Hepatocyte (in vitro differentiated cells): ENCODE measurements at regions not wholly inside any gene's neighbourhood (a gene's known extent, or its start where the extent isn't known, plus 50 kb on each side); places are given as distances from the start of the nearest gene placed in this dataset.

Experiments
- DNase-seq: peaks from one replicate; pipeline ENCODE4 v3.0.0-alpha.2; 2016; ENCODE audit warnings: low spot score
- H2AFZ ChIP-seq: fragments of 200-600 bp; sonication (generic); 2 replicates; pipeline ENCODE4 v1.6.0; 2016; ENCODE audit warnings: antibody characterized with exemption, mild to moderate bottlenecking
- H3K27ac ChIP-seq: fragments of 200-600 bp; sonication (generic); 2 replicates; pipeline ENCODE4 v1.5.1; 2016; ENCODE audit warnings: mild to moderate bottlenecking
- H3K27me3 ChIP-seq: fragments of 200-600 bp; sonication (generic); 2 replicates; pipeline ENCODE4 v1.6.1; 2016
- H3K36me3 ChIP-seq: fragments of 200-600 bp; sonication (generic); replicated peaks from 2 replicates; pipeline ENCODE4 v1.5.1; 2016; ENCODE audit warnings: low read depth; ENCODE audit not compliant: insufficient read depth
- H3K4me1 ChIP-seq: fragments of 200-600 bp; sonication (generic); 2 replicates; pipeline ENCODE4 v1.5.1; 2016; ENCODE audit warnings: mild to moderate bottlenecking, moderate library complexity; ENCODE audit not compliant: insufficient read depth
- H3K4me2 ChIP-seq: fragments of 200-600 bp; sonication (generic); 2 replicates; pipeline ENCODE4 v1.6.0; 2016
- H3K4me3 ChIP-seq: fragments of 200-600 bp; sonication (generic); 2 replicates; pipeline ENCODE4 v1.5.1; 2016; ENCODE audit warnings: mild to moderate bottlenecking
- H3K79me2 ChIP-seq: fragments of 200-600 bp; sonication (generic); 2 replicates; pipeline ENCODE4 v1.6.0; 2017; ENCODE audit warnings: mild to moderate bottlenecking
- H3K9me2 ChIP-seq: fragments of 200-600 bp; sonication (generic); replicated peaks from 2 replicates; pipeline ENCODE4 v1.6.0; 2017; ENCODE audit warnings: mild to moderate bottlenecking; ENCODE audit not compliant: insufficient read depth
- H3K9me3 ChIP-seq: fragments of 200-600 bp; sonication (generic); 2 replicates; pipeline ENCODE4 v1.5.1; 2016; ENCODE audit warnings: low read depth, mild to moderate bottlenecking
- H4K20me1 ChIP-seq: fragments of 200-600 bp; sonication (generic); 2 replicates; pipeline ENCODE4 v1.6.0; 2016; ENCODE audit warnings: mild to moderate bottlenecking; ENCODE audit not compliant: insufficient read depth, poor library complexity, severe bottlenecking
- EZH2 ChIP-seq: fragments of 200-600 bp; sonication (generic); IDR thresholded peaks from 2 replicates; pipeline ENCODE4 v1.6.1; 2016; ENCODE audit warnings: antibody characterized with exemption, mild to moderate bottlenecking, borderline replicate concordance
- EZH2phosphoT487 ChIP-seq: fragments of 200-600 bp; sonication (generic); IDR thresholded peaks from one replicate; pipeline ENCODE4 v1.6.1; 2018; ENCODE audit warnings: antibody characterized with exemption, mild to moderate bottlenecking, low read depth, moderate library complexity; ENCODE audit not compliant: unreplicated experiment, severe bottlenecking
- WGBS: methylation state at CpG from one replicate; pipeline ENCODE4 v1.1.6; 2016; ENCODE audit warnings: low lambda C conversion rate; ENCODE audit errors: missing lambda C conversion rate; 5-methylcytosine and 5-hydroxymethylcytosine counted together
- TF ChIP-seq, protein P1 (sequence below): fragments of 200-600 bp; sonication (generic); IDR thresholded peaks from 2 replicates; pipeline ENCODE4 v1.5.1; 2016; ENCODE audit warnings: antibody characterized with exemption, mild to moderate bottlenecking; ENCODE audit not compliant: poor library complexity

DNA sequence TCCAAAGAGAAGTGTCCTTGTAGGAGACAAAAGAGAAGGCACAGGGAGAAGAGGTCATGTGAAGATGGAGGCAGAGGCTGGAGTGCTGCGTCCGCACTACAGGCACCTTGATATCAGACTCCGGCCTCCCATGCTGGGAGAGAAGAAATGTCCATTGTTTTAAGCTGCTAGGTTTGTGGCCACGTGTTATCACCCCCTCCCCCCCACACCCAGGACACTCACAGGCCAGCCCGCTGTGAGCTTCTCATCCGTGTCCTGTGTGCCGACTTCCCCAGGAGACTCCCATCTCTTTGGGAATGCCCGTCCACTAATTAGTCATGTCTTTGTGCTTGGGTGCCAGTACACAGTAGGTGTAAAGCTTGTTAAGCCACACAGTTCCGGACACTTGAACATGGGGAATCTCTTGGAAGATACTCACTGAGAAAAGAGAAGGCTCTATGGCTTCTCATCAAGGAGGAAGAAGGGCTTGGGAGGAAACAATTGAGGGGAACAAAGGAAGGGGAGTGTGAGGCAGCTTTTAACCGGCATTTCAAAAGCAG is 1234.7 kb downstream of the TBC1D22A start:
- Histone ChIP-seq H4K20me1 (no peaks in the 10 kb centered on the region), H3K4me3 (no peak overlapping the region), H3K9me2 (no peaks in the 10 kb centered on the region), H2AFZ (no peak overlapping the region), H3K9me3 (no peaks in the 10 kb centered on the region), H3K4me2 (no peak overlapping the region), H3K27ac (no peak overlapping the region), H3K36me3 (no peaks in the 10 kb centered on the region), H3K4me1 (no peaks in the 10 kb centered on the region), H3K79me2 (no peaks in the 10 kb centered on the region), H3K27me3 (no peaks in the 10 kb centered on the region)
- TF ChIP-seq EZH2phosphoT487 (no peak), EZH2 (no peak)
- TF ChIP-seq, protein P1, sequence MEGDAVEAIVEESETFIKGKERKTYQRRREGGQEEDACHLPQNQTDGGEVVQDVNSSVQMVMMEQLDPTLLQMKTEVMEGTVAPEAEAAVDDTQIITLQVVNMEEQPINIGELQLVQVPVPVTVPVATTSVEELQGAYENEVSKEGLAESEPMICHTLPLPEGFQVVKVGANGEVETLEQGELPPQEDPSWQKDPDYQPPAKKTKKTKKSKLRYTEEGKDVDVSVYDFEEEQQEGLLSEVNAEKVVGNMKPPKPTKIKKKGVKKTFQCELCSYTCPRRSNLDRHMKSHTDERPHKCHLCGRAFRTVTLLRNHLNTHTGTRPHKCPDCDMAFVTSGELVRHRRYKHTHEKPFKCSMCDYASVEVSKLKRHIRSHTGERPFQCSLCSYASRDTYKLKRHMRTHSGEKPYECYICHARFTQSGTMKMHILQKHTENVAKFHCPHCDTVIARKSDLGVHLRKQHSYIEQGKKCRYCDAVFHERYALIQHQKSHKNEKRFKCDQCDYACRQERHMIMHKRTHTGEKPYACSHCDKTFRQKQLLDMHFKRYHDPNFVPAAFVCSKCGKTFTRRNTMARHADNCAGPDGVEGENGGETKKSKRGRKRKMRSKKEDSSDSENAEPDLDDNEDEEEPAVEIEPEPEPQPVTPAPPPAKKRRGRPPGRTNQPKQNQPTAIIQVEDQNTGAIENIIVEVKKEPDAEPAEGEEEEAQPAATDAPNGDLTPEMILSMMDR = no peak
- WGBS = 75% methylated on average over 10 of the region's 10 CpGs
- DNase-seq = no peak

DNA sequence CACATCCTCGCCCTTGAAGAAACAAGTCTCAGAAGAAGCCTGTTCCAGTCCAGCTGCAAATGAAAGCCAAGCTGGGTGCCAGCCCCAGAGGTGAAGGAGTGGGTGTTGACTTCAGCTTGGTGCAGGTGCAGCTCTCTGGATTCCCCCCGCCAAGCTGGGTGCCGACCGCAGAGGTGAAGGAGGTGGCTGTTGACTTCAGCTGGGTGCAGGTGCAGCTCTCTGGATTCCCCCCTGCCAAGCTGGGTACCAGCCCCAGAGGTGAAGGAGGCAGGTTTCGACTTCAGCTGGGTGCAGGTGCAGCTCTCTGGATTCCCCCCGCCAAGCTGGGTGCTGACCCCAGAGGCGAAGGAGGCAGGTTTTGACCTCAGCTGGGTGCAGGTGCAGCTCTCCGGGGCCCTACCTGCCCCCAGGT is 1234.0 kb downstream of the TBC1D22A start:
- H3K9me3 ChIP-seq = no peaks in the 10 kb centered on the region
- H3K27me3 ChIP-seq = no peaks in the 10 kb centered on the region
- no peak for DNase-seq
- H3K36me3 ChIP-seq = no peaks in the 10 kb centered on the region
- no peaks in the 10 kb centered on the region for H3K4me1 ChIP-seq
- H3K4me3 ChIP-seq = no peak overlapping the region
- no peaks in the 10 kb centered on the region for H3K9me2 ChIP-seq
- TF ChIP-seq, protein P1 = no peak
- TF ChIP-seq EZH2 (no peak), EZH2phosphoT487 (no peak)
- H3K79me2 ChIP-seq = no peaks in the 10 kb centered on the region
- no peak overlapping the region for H3K4me2 ChIP-seq
- H2AFZ ChIP-seq = no peak overlapping the region
- H3K27ac ChIP-seq = no peak overlapping the region
- H4K20me1 ChIP-seq = no peaks in the 10 kb centered on the region
- 88% methylated on average over 8 of the region's 8 CpGs for WGBS

DNA sequence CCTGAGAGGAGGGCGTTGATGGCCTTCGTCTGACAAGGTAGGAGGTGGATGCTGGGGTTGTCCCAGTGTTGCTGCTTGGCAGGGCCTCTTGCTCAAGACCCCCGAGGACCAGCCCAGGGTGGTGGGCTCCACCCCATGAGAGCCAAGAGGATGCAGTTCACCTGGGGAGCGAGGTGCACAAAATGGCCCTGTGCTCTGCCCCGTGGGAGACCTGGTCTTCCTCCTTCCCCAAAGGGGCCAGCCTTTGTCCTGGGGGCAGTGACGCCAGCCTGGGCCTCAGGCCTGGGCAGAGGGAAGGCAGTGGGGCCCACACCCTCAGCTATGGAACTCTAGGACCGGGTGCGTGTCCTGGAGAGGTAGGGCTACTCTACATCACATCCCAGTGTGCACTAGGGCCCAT is 1233.3 kb downstream of the TBC1D22A start:
- no peaks in the 10 kb centered on the region for H3K27me3 ChIP-seq
- no peaks in the 10 kb centered on the region for H3K4me1 ChIP-seq
- H3K9me3 ChIP-seq = no peaks in the 10 kb centered on the region
- no peaks in the 10 kb centered on the region for H3K79me2 ChIP-seq
- H3K36me3 ChIP-seq = no peaks in the 10 kb centered on the region
- H3K27ac ChIP-seq = no peak overlapping the region
- H3K9me2 ChIP-seq = no peaks in the 10 kb centered on the region
- no peak for DNase-seq
- H3K4me3 ChIP-seq = no peak overlapping the region
- TF ChIP-seq, protein P1 = no peak
- TF ChIP-seq EZH2 (no peak), EZH2phosphoT487 (no peak)
- WGBS = 84% methylated on average over 7 of the region's 8 CpGs
- H3K4me2 ChIP-seq = no peak overlapping the region
- no peaks in the 10 kb centered on the region for H4K20me1 ChIP-seq
- no peak overlapping the region for H2AFZ ChIP-seq

DNA sequence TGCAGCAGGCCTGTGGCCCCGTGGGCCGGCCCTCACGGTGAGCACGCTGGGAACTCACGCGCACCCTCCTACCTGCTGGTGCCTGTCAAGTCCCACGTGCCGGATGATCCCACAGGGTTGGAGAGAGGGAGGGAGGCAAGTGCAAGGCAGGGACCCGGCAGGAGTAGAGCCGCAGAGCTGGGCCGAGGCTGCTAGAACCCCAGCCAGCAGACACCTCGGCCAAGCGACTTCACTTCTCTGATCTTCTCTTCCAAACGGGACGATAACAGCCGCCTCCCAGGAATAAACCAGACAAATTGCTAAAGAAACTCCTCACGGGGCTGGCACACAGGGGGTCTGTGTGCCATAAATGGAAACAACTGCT is 1232.8 kb downstream of the TBC1D22A start:
- no peak for TF ChIP-seq EZH2phosphoT487
- TF ChIP-seq, protein P1 = no peak
- no peak for TF ChIP-seq EZH2
- Histone ChIP-seq H3K4me1 (no peaks in the 10 kb centered on the region), H3K4me2 (no peak overlapping the region), H2AFZ (no peak overlapping the region), H3K9me3 (no peaks in the 10 kb centered on the region), H3K27me3 (no peaks in the 10 kb centered on the region), H3K4me3 (no peak overlapping the region), H3K36me3 (no peaks in the 10 kb centered on the region), H3K9me2 (no peaks in the 10 kb centered on the region), H4K20me1 (no peaks in the 10 kb centered on the region), H3K79me2 (no peaks in the 10 kb centered on the region), H3K27ac (no peak overlapping the region)
- 87% methylated on average over 16 of the region's 17 CpGs for WGBS
- DNase-seq = no peak
